Caco-2 (cell line): ENCODE measurements at regions not wholly inside any gene's neighbourhood (a gene's known extent, or its start where the extent isn't known, plus 50 kb on each side); places are given as distances from the start of the nearest gene placed in this dataset.
"Not testable (repeated sequence)": the region's sequence is repeated elsewhere in the genome, so short reads cannot be mapped to it uniquely, and the experiment has no call there.

Experiments used
- BruUV-seq: library from RNA; stranded (reverse); fragments of 400-500 nt; replicated peaks from 2 replicates; lab custom pipeline; 2021; lab: Mats Ljungman, UMichigan
- CTCF ChIA-PET: fragments of 300-600 bp; sonication (Branson Sonifier 250); formaldehyde crosslinking; loops from one replicate; lab custom pipeline; 2022; ENCODE audit warnings: antibody characterized with exemption; lab: Charles Lee
- POLR2A ChIA-PET: fragments of 300-600 bp; sonication (Branson Sonifier 250); formaldehyde crosslinking; loops from one replicate; lab custom pipeline; 2022; ENCODE audit warnings: antibody characterized with exemption; lab: Charles Lee
- DNase-seq, 2 experiments: peaks; one replicate each; pipeline versions ENCODE4 v3.0.0 to v3.0.0-alpha.2; 2020 to 2022
- H3K27me3 ChIP-seq: replicated peaks from 2 replicates; pipeline ENCODE4 v1.6.0; 2011; ENCODE audit warnings: low read length; ENCODE audit not compliant: control insufficient read depth, insufficient read depth
- H3K36me3 ChIP-seq: 2 replicates; pipeline ENCODE4 v1.5.1; 2011; ENCODE audit warnings: low read length; ENCODE audit not compliant: control insufficient read depth, insufficient read depth
- H3K4me1 ChIP-seq: fragments of 250-450 bp; sonication (Bioruptor Pico); 2 replicates; pipeline ENCODE4 v1.5.1; 2020; ENCODE audit warnings: mild to moderate bottlenecking
- H3K4me3 ChIP-seq: 2 replicates; pipeline ENCODE4 v1.5.1; 2011; ENCODE audit warnings: low read depth, mild to moderate bottlenecking, control low read depth, low read length
- H3K9me3 ChIP-seq: fragments of 250-450 bp; sonication (Bioruptor Pico); 2 replicates; pipeline ENCODE4 v1.5.1; 2020; ENCODE audit warnings: mild to moderate bottlenecking, moderate library complexity
- H3K27ac Mint-ChIP-seq: one replicate; pipeline ENCODE4 v1.8.0; 2022; ENCODE audit warnings: mixed read lengths; ENCODE audit not compliant: unreplicated experiment
- H3K27me3 Mint-ChIP-seq: one replicate; pipeline ENCODE4 v1.8.0; 2022; ENCODE audit warnings: mixed read lengths; ENCODE audit not compliant: insufficient read depth, unreplicated experiment
- H3K36me3 Mint-ChIP-seq: one replicate; pipeline ENCODE4 v1.8.0; 2022; ENCODE audit warnings: mild to moderate bottlenecking, mixed read lengths; ENCODE audit not compliant: insufficient read depth, unreplicated experiment
- H3K4me1 Mint-ChIP-seq: one replicate; pipeline ENCODE4 v1.8.0; 2022; ENCODE audit warnings: low read depth, mixed read lengths; ENCODE audit not compliant: unreplicated experiment
- H3K4me3 Mint-ChIP-seq: one replicate; pipeline ENCODE4 v1.8.0; 2022; ENCODE audit warnings: mild to moderate bottlenecking, moderate library complexity, mixed read lengths; ENCODE audit not compliant: unreplicated experiment
- H3K9me3 Mint-ChIP-seq: one replicate; pipeline ENCODE4 v1.8.0; 2022; ENCODE audit warnings: mixed read lengths; ENCODE audit not compliant: unreplicated experiment
- CTCF ChIP-seq, 2 experiments: fragments of 200-600 bp in 1 of 2; IDR thresholded peaks; 1 replicate in 1 of 2; 2 replicates in 1 of 2; pipeline versions ENCODE4 v1.5.1 to v1.8.0; 2011 to 2022; ENCODE audit warnings: antibody characterized with exemption in 1 of 2, control low read depth in 1 of 2, inconsistent platforms in 1 of 2, low read depth in 1 of 2, low read length in 1 of 2, mild to moderate bottlenecking in 1 of 2, moderate library complexity in 1 of 2; ENCODE audit not compliant: insufficient read depth in 1 of 2, severe bottlenecking in 1 of 2, unreplicated experiment in 1 of 2
- intact Hi-C: fragments of 100-400 bp; cut with micrococcal nuclease; formaldehyde crosslinking; loops from one replicate; pipeline ENCODE4 v1.10.0; 2022; ENCODE audit not compliant: unreplicated experiment

- no peaks in the 10 kb centered on the region for H3K9me3 ChIP-seq
- POLR2A ChIA-PET, result no interaction called here
- no peaks in the 10 kb centered on the region for H3K36me3 ChIP-seq
- Mint-ChIP-seq H3K27me3 (peaks cover under 1% of the 10 kb centered on the region), H3K27ac (no peak overlapping the region), H3K4me3 (no peak overlapping the region), H3K36me3 (no peaks in the 10 kb centered on the region), H3K4me1 (no peaks in the 10 kb centered on the region), H3K9me3 (no peaks in the 10 kb centered on the region)
- no peak for DNase-seq
- intact Hi-C loops, result no loop called here
- CTCF ChIA-PET, result no interaction called here
- H3K27me3 ChIP-seq, result no peaks in the 10 kb centered on the region
- TF ChIP-seq CTCF (IDR thresholded peaks at IDR 0.05; ENCODE audit: insufficient read depth in 1 of 2, low read depth in 1 of 2, low read length in 1 of 2, severe bottlenecking in 1 of 2, unreplicated experiment in 1 of 2), result no peak
- H3K4me1 ChIP-seq, result no peaks in the 10 kb centered on the region
- no peak overlapping the region for H3K4me3 ChIP-seq
- BruUV-seq, result no TSS peak
Observed at GRCh38 chr3:145704020-145704419, 457.0 kb downstream of the PLOD2 start.

- H3K27ac Mint-ChIP-seq, H3K4me1 Mint-ChIP-seq, BruUV-seq, H3K36me3 ChIP-seq, H3K9me3 Mint-ChIP-seq, CTCF ChIA-PET, H3K4me3 Mint-ChIP-seq, intact Hi-C loops, H3K27me3 ChIP-seq, DNase-seq, H3K9me3 ChIP-seq, H3K27me3 Mint-ChIP-seq, H3K4me3 ChIP-seq, H3K4me1 ChIP-seq, POLR2A ChIA-PET, H3K36me3 Mint-ChIP-seq: not testable (repeated sequence)
Observed at GRCh38 chr3:145709779-145710178, 451.2 kb downstream of the PLOD2 start.

- intact Hi-C loops, result no loop called here
- H3K27ac Mint-ChIP-seq, result no peak overlapping the region
- H3K9me3 Mint-ChIP-seq, result no peaks in the 10 kb centered on the region
- Histone ChIP-seq H3K4me3 (no peak overlapping the region), H3K9me3 (no peaks in the 10 kb centered on the region), H3K36me3 (no peaks in the 10 kb centered on the region), H3K27me3 (no peaks in the 10 kb centered on the region), H3K4me1 (no peaks in the 10 kb centered on the region)
- no peak for TF ChIP-seq CTCF (IDR thresholded peaks at IDR 0.05; ENCODE audit: insufficient read depth in 1 of 2, low read depth in 1 of 2, low read length in 1 of 2, severe bottlenecking in 1 of 2, unreplicated experiment in 1 of 2)
- ChIA-PET CTCF (no interaction called here), POLR2A (no interaction called here)
- no TSS peak for BruUV-seq
- DNase-seq, result no peak
- H3K4me1 Mint-ChIP-seq, result no peaks in the 10 kb centered on the region
- H3K36me3 Mint-ChIP-seq, result no peaks in the 10 kb centered on the region
- no peak overlapping the region for H3K4me3 Mint-ChIP-seq
- peaks cover 3% of the 10 kb centered on the region for H3K27me3 Mint-ChIP-seq
Observed at GRCh38 chr3:145716519-145716918, 444.5 kb downstream of the PLOD2 start.

- BruUV-seq, result no TSS peak
- intact Hi-C loops, result no loop called here
- no peaks in the 10 kb centered on the region for H3K27me3 Mint-ChIP-seq
- no peaks in the 10 kb centered on the region for H3K9me3 ChIP-seq
- no peak overlapping the region for H3K4me3 ChIP-seq
- H3K4me1 Mint-ChIP-seq, result no peaks in the 10 kb centered on the region
- no peak overlapping the region for H3K27ac Mint-ChIP-seq
- no peaks in the 10 kb centered on the region for H3K36me3 Mint-ChIP-seq
- no peaks in the 10 kb centered on the region for H3K27me3 ChIP-seq
- TF ChIP-seq CTCF (IDR thresholded peaks at IDR 0.05; ENCODE audit: insufficient read depth in 1 of 2, low read depth in 1 of 2, low read length in 1 of 2, severe bottlenecking in 1 of 2, unreplicated experiment in 1 of 2), result no peak
- no peaks in the 10 kb centered on the region for H3K36me3 ChIP-seq
- ChIA-PET CTCF (no interaction called here), POLR2A (no interaction called here)
- H3K4me1 ChIP-seq, result no peaks in the 10 kb centered on the region
- H3K9me3 Mint-ChIP-seq, result no peaks in the 10 kb centered on the region
- no peak overlapping the region for H3K4me3 Mint-ChIP-seq
- DNase-seq, result no peak
Observed at GRCh38 chr3:145719114-145719513, 441.9 kb downstream of the PLOD2 start.
